ENCODE measurements at regions not wholly inside any gene's neighbourhood (a gene's known extent, or its start where the extent isn't known, plus 50 kb on each side); places are given as distances from the start of the nearest gene placed in this dataset.

GRCh38 chr4:187157380-187157958 is 433.8 kb upstream of the FAT1 start:
- no peak for TF ChIP-seq CTCF (IDR thresholded peaks at IDR 0.05; ENCODE audit: low read depth, low read length)
- no peak overlapping the region for H3K4me3 ChIP-seq (replicated peaks in 1 of 2; ENCODE audit: low read depth in 2 of 2, low read length in 2 of 2)

GRCh38 chr4:187158003-187158402 is 434.3 kb upstream of the FAT1 start:
- no peak for DNase-seq (ENCODE audit: low read depth in 2 of 2)
- TF ChIP-seq CTCF (IDR thresholded peaks at IDR 0.05; ENCODE audit: low read depth, low read length): no peak
- no peak overlapping the region for H3K4me3 ChIP-seq (replicated peaks in 1 of 2; ENCODE audit: low read depth in 2 of 2, low read length in 2 of 2)

More at GRCh38 chr4:187157380-187157958, 433.8 kb upstream of the FAT1 start:
- DNase-seq (ENCODE audit: low read depth in 2 of 2): no peak

- no peak for TF ChIP-seq CTCF (IDR thresholded peaks at IDR 0.05; ENCODE audit: low read depth, low read length)
These were observed 436.8 kb upstream of the FAT1 start for GRCh38 chr4:187160486-187160885.

GRCh38 chr4:187166886-187167512 is 443.3 kb upstream of the FAT1 start:
- no peak overlapping the region for H3K4me3 ChIP-seq (replicated peaks in 1 of 2; ENCODE audit: low read depth in 2 of 2, low read length in 2 of 2)
- DNase-seq (ENCODE audit: low read depth in 2 of 2): no peak

More at GRCh38 chr4:187160486-187160885, 436.8 kb upstream of the FAT1 start:
- no peak overlapping the region for H3K4me3 ChIP-seq (replicated peaks in 1 of 2; ENCODE audit: low read depth in 2 of 2, low read length in 2 of 2)
- no peak for DNase-seq (ENCODE audit: low read depth in 2 of 2)

GRCh38 chr4:187171706-187172339 is 448.2 kb upstream of the FAT1 start:
- TF ChIP-seq CTCF (IDR thresholded peaks at IDR 0.05; ENCODE audit: low read depth, low read length): no peak
- DNase-seq (ENCODE audit: low read depth in 2 of 2): peak; percentile 1 to 18
- no peak overlapping the region for H3K4me3 ChIP-seq (replicated peaks in 1 of 2; ENCODE audit: low read depth in 2 of 2, low read length in 2 of 2)

More at GRCh38 chr4:187166886-187167512, 443.3 kb upstream of the FAT1 start:
- no peak for TF ChIP-seq CTCF (IDR thresholded peaks at IDR 0.05; ENCODE audit: low read depth, low read length)

- TF ChIP-seq CTCF (IDR thresholded peaks at IDR 0.05; ENCODE audit: low read depth, low read length): no peak
- peak; percentile 40 to 46 for DNase-seq (ENCODE audit: low read depth in 2 of 2)
- no peak overlapping the region for H3K4me3 ChIP-seq (replicated peaks in 1 of 2; ENCODE audit: low read depth in 2 of 2, low read length in 2 of 2)
These were observed 448.7 kb upstream of the FAT1 start for GRCh38 chr4:187172340-187172761.

Data from cardiac fibroblast (primary cell).